ENCODE measurements at regions not wholly inside any gene's neighbourhood (a gene's known extent, or its start where the extent isn't known, plus 50 kb on each side); places are given as distances from the start of the nearest gene placed in this dataset.

DNA sequence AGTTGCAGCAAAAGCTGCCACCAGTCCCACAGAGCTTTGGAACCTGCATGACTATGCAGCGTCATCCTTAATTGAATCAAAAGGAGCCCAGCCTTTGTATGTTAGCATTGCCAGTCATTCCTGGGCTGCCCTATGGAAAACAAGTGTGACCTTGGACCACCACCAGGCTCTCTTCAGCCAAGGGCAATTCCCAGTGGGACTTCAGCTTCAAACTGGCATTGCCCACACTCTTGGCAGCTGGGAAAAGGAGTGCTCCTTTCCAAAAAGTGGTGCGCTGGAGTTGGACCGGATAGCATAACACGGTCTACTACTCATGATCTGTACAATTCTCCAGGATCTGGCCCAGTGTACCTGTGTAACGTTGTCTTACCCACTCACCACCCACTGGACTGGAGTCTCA is 259.5 kb downstream of the MREG start:
- no peak for TF ChIP-seq POLR2A (IDR thresholded peaks at IDR 0.05)
- TF ChIP-seq, protein P1, sequence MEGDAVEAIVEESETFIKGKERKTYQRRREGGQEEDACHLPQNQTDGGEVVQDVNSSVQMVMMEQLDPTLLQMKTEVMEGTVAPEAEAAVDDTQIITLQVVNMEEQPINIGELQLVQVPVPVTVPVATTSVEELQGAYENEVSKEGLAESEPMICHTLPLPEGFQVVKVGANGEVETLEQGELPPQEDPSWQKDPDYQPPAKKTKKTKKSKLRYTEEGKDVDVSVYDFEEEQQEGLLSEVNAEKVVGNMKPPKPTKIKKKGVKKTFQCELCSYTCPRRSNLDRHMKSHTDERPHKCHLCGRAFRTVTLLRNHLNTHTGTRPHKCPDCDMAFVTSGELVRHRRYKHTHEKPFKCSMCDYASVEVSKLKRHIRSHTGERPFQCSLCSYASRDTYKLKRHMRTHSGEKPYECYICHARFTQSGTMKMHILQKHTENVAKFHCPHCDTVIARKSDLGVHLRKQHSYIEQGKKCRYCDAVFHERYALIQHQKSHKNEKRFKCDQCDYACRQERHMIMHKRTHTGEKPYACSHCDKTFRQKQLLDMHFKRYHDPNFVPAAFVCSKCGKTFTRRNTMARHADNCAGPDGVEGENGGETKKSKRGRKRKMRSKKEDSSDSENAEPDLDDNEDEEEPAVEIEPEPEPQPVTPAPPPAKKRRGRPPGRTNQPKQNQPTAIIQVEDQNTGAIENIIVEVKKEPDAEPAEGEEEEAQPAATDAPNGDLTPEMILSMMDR (IDR thresholded peaks at IDR 0.05): no peak
- no peak for DNase-seq
- Histone ChIP-seq H3K27me3 (no peaks in the 10 kb centered on the region), H3K4me3 (replicated peaks in 1 of 3) (no peak overlapping the region), H3K4me1 (peaks cover 0 to 3% of the 10 kb centered on the region in 2 donors), H3K27ac (no peak overlapping the region), H3K9me3 (no peaks in the 10 kb centered on the region), H3K36me3 (no peaks in the 10 kb centered on the region)
- 74 to 86% methylated on average over 4 to 5 of the region's 5 CpGs for WGBS, 2 donors
- intact Hi-C loops (cut with DNase I): no loop called here

DNA sequence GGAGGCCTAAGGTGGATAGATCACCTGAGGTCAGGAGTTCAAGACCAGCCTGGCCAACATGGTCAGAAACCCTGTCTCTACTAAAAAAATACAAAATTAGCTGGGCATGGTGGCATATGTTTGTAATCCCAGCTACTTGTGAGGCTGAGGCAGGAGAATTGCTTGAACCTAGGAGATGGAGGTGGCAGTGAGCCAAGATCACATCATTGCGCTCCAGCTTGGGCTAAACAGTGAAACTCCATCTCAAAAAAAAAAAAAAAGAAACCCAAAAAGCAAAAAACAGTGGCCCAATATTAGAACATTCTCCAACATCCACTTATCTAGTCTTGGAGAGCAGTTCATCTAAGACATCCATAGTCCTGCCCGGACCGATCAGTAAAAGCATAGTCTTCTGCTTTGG is 260.4 kb downstream of the MREG start:
- H3K4me1 ChIP-seq: peaks cover 0 to 10% of the 10 kb centered on the region in 2 donors
- H3K27me3 ChIP-seq: no peaks in the 10 kb centered on the region
- 93 to 96% methylated on average over 3 of the region's 3 CpGs for WGBS, 2 donors
- intact Hi-C loops (cut with DNase I): no loop called here
- DNase-seq: no peak
- no peak overlapping the region for H3K4me3 ChIP-seq (replicated peaks in 1 of 3)
- H3K36me3 ChIP-seq: no peaks in the 10 kb centered on the region
- no peak overlapping the region for H3K27ac ChIP-seq
- TF ChIP-seq, protein P1 (IDR thresholded peaks at IDR 0.05): no peak
- TF ChIP-seq POLR2A (IDR thresholded peaks at IDR 0.05): no peak
- H3K9me3 ChIP-seq: no peaks in the 10 kb centered on the region

GRCh38 chr2:215752436-215752835 is 260.9 kb downstream of the MREG start:
- intact Hi-C loops (cut with DNase I): no loop called here
- Histone ChIP-seq H3K27ac (no peak overlapping the region), H3K9me3 (no peaks in the 10 kb centered on the region), H3K36me3 (no peaks in the 10 kb centered on the region), H3K27me3 (no peaks in the 10 kb centered on the region), H3K4me1 (peaks cover 0 to 10% of the 10 kb centered on the region in 2 donors), H3K4me3 (replicated peaks in 1 of 3) (no peak overlapping the region)
- TF ChIP-seq, protein P1 (IDR thresholded peaks at IDR 0.05): no peak
- TF ChIP-seq POLR2A (IDR thresholded peaks at IDR 0.05): no peak
- WGBS, 2 donors: 92 to 94% methylated on average over 4 of the region's 4 CpGs
- DNase-seq: no peak

DNA sequence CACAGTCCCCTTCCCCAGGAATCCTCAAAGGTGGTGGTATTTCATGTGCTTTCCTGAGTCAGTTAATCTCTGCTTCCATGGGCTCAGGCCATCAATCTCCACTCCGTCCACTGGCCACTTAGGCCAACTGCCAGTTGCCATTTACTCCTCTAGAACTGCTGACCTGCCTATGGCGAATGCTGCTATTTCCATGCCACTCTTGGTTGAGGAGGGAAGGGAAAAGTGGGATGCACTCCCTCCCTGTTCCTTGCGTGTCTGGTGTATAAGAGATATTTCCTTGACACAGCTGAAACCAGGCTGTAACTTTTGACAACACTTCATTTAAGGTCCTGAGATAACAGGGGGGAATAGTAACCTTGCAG is 261.5 kb downstream of the MREG start:
- intact Hi-C loops (cut with DNase I): no loop called here
- H3K27ac ChIP-seq: no peak overlapping the region
- H3K4me1 ChIP-seq: peaks cover 0 to 10% of the 10 kb centered on the region in 2 donors
- no peak for DNase-seq
- TF ChIP-seq POLR2A (IDR thresholded peaks at IDR 0.05): no peak
- TF ChIP-seq, protein P1 (IDR thresholded peaks at IDR 0.05): no peak
- no peaks in the 10 kb centered on the region for H3K36me3 ChIP-seq
- no peaks in the 10 kb centered on the region for H3K9me3 ChIP-seq
- WGBS, 2 donors: 90 to 92% methylated on average over 3 of the region's 3 CpGs
- no peaks in the 10 kb centered on the region for H3K27me3 ChIP-seq
- no peak overlapping the region for H3K4me3 ChIP-seq (replicated peaks in 1 of 3)

GRCh38 chr2:215751200-215751910 is 262.0 kb downstream of the MREG start:
- TF ChIP-seq POLR2A (IDR thresholded peaks at IDR 0.05): no peak
- TF ChIP-seq, protein P1 (IDR thresholded peaks at IDR 0.05): no peak
- peaks cover 0 to 10% of the 10 kb centered on the region in 2 donors for H3K4me1 ChIP-seq

More at GRCh38 chr2:215751200-215751910, 262.0 kb downstream of the MREG start:
- Histone ChIP-seq H3K27ac (no peak overlapping the region), H3K9me3 (no peaks in the 10 kb centered on the region), H3K4me3 (replicated peaks in 1 of 3) (no peak overlapping the region), H3K27me3 (no peaks in the 10 kb centered on the region), H3K36me3 (no peaks in the 10 kb centered on the region)
- no peak for DNase-seq
- intact Hi-C loops (cut with DNase I): no loop called here
- WGBS, 2 donors: 92 to 93% methylated on average over 3 of the region's 3 CpGs
